ENCODE measurements at regions not wholly inside any gene's neighbourhood (a gene's known extent, or its start where the extent isn't known, plus 50 kb on each side); places are given as distances from the start of the nearest gene placed in this dataset.

DNA sequence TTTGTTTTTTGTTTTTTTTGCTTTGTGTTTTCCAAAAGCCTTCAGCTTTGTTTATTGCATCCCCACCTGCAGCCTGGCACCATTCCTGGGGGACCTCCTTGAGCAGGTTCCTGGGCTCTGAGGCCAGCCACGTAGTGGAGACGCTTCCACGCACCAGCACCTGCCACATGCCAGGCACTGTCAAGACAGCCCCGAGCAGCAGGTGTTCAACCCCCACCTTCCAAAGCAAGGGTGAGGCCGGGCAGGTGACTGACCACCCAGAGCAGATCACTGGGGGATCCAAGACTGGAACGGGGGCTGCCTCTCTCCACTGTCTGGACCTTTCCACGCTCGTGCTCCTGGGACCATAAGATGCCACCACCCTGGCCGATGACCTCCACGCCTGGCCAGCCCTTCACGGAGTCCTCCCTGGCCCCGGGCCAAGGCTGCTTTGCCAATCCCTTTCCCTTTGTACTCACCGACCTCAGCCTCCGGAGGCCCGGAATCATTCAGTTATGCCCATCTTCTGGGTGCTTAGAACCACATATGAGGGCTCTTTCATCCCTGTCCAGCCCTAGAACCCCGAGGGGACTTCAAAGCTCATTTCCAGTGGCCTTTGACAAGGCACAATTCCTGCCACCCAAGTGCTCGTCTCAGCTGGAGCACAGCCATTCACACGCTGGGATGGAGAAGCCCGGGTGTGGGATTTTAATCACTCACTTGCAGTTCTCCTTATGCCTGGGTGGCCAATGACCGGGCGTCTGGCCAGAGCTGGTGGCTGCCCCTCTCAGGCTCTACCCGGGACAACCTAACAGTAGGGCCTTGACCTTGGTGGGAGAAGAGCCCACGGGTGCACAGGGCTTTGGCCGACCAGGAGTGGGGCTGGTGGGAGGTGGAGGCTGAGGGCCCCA is 330.8 kb downstream of the NPHP4 start:
- intact Hi-C loops (cut with micrococcal nuclease): no loop called here

DNA sequence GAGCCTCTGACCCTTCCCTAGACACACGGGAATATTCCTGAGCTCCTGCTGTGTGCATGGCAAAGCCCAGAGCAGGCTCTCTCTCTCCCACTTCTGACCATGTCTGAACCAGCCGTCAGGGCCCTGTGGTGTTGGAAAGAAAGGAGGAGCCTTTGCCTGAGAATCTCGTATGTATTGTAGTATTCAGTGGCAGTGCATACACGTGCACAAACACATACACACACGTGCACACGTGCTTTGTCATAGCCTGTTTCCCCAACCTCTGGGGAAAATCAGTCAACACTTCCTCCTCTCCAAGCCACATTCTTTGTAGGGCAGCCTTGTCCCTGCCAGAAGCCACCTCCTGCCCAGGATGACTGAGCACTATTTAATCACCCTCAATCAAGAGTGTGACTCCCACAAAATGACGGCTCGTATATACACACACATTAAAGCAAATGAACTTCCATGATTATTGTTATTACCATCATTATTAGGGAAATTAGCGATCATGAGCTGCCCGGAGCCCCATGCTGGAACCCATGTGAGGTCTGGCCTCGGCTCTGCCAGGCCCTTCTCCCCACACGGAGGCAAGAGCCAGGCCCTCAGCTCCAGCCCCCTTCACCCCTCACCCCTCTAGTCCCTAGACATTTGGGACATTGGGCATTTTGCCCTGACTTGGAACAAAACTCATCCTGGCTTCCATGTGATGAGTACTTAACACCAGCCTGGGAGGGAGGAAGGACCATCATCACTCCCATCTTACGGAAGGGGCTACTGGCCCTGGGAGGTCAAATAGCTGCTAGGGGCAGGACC is 331.9 kb downstream of the NPHP4 start:
- intact Hi-C loops (cut with micrococcal nuclease): no loop called here

- intact Hi-C loops (cut with micrococcal nuclease): no loop called here
Measured at GRCh38 chr1:5659606-5660005, 332.6 kb downstream of the NPHP4 start.

- intact Hi-C loops (cut with micrococcal nuclease): no loop called here
Measured at GRCh38 chr1:5658340-5659316, 333.6 kb downstream of the NPHP4 start.

DNA sequence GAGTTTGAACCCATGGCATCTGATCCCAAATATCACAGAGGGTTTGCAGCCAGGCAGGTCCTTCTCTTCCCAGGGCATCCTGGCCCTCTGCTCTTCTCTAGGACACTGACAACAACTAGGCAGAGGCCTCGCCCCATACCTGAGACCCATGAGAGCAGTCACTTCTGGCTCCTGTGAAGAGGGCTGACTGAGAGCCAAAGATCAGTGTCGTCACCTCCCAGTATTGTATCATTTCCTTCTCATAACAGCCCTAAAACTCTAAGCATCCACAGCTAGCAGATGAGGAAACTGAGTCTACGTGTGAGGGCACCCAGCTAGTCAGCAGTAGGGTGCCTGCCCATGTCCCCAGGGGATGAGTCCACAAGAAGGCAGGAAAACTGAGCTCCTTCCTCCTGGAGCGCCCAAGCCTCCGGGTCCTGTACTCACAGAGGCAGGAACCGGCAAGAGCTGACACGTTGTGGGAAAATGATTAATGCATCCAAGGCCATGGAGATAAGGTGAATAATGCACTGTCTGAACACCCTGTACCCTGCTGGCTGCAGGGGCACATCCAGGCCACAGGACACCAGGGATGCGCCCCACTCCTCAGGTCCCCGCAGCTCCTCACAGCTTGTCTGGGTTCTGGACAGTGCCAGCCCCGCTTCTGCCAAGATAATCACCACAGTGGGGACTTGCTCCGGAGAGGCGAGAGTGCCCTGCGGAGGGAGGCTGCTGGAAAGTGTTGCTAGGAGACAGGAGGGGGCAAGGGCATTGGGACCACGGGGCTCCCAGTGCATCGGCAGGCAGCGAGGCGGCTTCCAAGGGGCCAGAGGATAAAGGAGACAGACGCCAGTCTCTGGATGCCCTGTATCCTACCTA is 340.0 kb downstream of the NPHP4 start:
- intact Hi-C loops (cut with micrococcal nuclease): no loop called here

DNA sequence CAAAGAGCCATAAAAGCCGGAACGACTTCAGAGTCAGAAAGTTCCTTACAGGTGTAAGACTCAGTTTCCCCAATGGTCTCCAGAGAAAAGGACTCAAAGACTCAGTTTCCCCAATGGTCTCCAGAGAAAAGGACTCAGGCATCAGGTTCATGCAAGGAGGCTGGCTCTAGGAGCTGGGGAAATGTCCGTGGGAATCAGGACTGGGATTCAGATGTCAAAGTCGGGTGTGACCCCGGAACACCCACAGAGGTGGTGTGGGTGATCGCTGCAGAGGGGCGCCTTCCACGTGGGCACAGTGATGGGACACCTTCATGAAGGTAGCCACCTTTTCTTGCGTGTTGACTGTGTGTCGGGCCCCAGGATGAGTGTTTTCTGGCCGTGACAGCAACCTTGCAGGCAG is 340.8 kb downstream of the NPHP4 start:
- intact Hi-C loops (cut with micrococcal nuclease): no loop called here

GRCh38 chr1:5651027-5651410 is 341.2 kb downstream of the NPHP4 start:
- intact Hi-C loops (cut with micrococcal nuclease): no loop called here

GRCh38 chr1:5650283-5651026 is 341.8 kb downstream of the NPHP4 start:
- intact Hi-C loops (cut with micrococcal nuclease): no loop called here

DNA sequence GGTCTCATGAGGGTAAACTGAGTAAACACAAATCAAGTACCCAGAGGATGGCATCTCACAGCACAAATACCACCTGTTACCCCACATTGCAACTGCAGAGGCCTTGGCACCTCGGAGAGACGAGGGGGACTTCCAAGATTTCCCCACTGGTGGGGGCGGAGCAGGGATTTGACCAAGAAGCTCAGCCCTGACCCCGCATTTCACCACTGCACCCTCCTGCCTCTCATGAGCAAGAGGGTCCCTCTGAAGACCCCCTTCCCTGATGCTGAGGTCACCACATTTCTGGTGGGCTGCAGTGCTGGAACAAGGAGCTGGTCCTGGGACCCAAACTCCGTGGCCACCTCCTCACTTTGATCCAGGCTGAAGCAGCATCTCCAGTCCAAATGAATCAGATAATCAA is 342.4 kb downstream of the NPHP4 start:
- intact Hi-C loops (cut with micrococcal nuclease): no loop called here

- intact Hi-C loops (cut with micrococcal nuclease): no loop called here
Measured at GRCh38 chr1:5649166-5649551, 343.1 kb downstream of the NPHP4 start.

DNA sequence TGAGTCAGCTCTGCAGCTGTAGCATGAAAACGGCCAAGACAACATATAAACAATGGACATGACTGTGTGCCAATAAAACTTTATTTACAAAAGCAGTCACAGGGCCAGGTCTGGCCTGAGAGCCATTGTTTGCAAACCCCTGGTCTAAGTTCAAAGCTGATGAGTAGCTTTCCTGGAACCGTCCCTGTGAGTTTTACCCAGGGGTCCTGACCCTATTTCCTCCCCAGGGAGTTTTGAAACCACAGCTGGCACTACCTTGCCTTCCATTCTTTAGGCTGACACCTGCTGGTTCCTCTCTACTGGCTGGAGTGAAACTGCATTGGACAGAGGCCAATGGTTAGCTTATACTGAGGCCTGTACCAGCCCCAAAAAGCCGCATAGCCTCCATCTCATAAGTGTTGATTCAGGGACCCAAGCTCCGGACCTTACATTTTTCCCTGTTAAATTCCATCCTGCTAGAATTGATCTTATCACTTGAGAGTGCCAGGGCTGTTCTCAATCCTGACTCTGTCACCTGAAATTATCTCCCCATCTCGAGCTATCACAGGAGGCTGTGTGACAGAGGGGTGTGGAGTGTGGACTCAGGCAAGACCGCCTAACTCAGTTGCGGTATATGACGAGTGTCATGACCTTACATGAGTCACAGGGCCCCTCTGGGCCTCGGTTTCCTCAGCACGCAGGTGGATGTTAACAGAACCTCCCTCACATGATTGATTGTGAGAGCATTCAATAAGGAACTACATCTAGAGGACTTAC is 343.6 kb downstream of the NPHP4 start:
- intact Hi-C loops (cut with micrococcal nuclease): no loop called here

GRCh38 chr1:5647234-5647633 is 345.0 kb downstream of the NPHP4 start:
- intact Hi-C loops (cut with micrococcal nuclease): no loop called here

GRCh38 chr1:5646486-5647149 is 345.6 kb downstream of the NPHP4 start:
- intact Hi-C loops (cut with micrococcal nuclease): no loop called here

GRCh38 chr1:5645929-5646328 is 346.3 kb downstream of the NPHP4 start:
- intact Hi-C loops (cut with micrococcal nuclease): no loop called here

GRCh38 chr1:5645135-5645399 is 347.2 kb downstream of the NPHP4 start:
- intact Hi-C loops (cut with micrococcal nuclease): no loop called here

DNA sequence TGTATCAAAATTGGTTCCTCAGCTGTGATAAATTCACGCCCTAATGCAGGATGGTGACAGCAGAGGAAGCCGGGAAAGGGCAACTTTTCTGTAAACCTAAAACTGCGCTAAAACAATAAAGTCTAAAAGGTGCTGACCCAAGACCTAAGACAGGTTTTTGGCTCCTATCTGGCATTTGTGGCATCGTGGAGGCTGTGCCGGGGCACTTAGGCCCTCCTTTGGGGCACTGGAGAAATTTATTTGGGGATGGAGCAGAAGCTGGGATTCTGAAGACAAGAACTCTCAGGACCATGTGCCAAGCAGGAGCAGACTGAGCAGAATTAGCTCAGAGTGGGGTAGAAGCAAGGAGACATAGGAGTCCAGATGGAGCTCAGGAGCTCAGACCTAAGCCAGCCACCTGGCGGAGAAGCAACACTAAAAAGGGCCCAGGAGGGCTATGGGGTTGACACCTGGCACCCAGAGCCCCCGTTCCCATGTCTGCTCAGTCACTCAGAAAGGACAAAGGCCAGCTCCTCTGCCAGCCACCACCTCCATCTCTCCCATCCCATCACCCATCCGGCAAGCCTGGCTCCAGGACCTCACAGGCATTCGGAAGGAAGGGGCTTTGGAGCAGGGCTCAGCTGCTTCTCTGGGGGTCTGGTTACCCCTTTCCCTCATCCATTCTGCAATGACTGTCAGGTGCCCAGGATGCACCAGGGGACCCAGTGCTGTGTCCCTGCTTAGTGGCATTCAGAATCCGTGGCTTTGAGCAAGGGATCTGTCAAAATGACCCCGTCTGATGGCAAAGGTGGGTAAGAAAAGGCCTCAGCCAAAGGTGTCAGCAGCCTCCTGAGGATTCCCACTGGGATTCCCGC is 347.7 kb downstream of the NPHP4 start:
- intact Hi-C loops (cut with micrococcal nuclease): no loop called here

DNA sequence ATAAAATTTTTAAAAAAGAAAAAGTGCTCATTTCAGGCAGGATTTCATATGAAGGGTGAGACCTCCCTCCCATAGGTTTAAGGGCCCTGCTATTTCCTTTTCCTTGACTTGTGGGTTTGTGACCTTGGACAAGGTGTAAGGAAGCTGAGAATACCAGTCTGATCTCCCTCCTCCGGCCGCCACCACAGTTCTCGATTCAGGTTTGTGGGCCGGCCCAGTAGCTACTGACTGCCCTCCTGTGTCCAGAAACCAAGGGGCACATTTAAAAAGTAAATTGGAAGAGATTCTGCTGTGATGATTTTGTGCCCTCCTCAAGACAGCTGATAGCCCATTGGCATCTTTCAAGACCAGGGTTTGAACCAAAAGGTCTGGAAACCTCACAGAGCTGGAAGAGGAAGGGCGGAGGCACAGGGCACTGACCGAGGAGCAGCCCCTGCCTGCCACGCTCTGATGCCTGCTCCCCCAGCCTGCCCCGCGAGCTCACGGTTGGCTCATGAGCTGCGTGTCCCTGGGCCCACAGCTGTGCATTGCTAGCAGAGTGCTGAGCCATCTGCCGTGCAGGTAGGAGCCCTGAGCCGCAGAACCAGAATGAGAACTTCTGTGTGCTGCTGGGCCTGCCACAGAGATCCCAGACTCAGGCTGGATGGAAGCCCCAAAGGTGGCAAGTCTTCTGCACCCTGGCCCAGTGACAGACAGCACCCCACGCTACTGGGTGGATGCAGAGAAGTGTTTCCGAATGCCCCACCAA is 348.7 kb downstream of the NPHP4 start:
- intact Hi-C loops (cut with micrococcal nuclease): no loop called here
